GM23248 (cell line): ENCODE measurements at regions not wholly inside any gene's neighbourhood (a gene's known extent, or its start where the extent isn't known, plus 50 kb on each side); places are given as distances from the start of the nearest gene placed in this dataset.

Experiments
- EZH2 ChIP-seq: fragments of 200-600 bp; sonication (generic); IDR thresholded peaks from 2 replicates; pipeline ENCODE4 v1.6.1; 2018; ENCODE audit warnings: antibody characterized with exemption, mild to moderate bottlenecking; ENCODE audit not compliant: insufficient read depth, poor library complexity, severe bottlenecking
- EZH2phosphoT487 ChIP-seq: fragments of 200-600 bp; sonication (generic); IDR thresholded peaks from 2 replicates; pipeline ENCODE4 v1.6.1; 2018; ENCODE audit warnings: antibody characterized with exemption, moderate library complexity, mild to moderate bottlenecking, low read depth; ENCODE audit not compliant: insufficient read depth

DNA sequence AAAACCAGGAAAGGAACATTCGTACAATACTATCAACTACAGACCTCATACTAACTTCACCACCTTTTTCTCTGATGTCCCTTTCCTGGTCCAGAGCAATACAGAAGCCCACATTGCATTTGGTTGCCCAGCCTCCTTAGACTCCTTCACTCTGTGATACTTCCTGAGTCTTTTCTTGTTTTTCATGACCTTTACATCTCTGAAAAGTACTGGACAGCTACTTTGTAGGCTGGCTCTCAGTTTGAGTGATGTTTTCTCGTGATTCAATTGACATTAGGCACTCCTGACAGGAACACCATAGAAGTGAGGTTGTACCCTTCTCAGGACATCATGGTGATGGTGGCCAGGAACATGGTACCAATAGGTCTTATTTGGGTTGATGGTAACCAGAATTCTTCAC is 185.9 kb upstream of the SLC39A10 start:
- TF ChIP-seq EZH2 = no peak
- TF ChIP-seq EZH2phosphoT487 = no peak
